Type B pancreatic cell (in vitro differentiated cells): ENCODE measurements at regions not wholly inside any gene's neighbourhood (a gene's known extent, or its start where the extent isn't known, plus 50 kb on each side); places are given as distances from the start of the nearest gene placed in this dataset.
A peak's percentile ranks its signal among the peaks of the same experiment; 100 is the strongest.

Experiments used
- DNase-seq: peaks from one replicate; pipeline ENCODE4 v3.0.0; 2021; ENCODE audit warnings: mixed read lengths; ENCODE audit not compliant: unreplicated experiment; ENCODE audit errors: extremely low spot score
- H3K27ac Mint-ChIP-seq: 2 replicates; pipeline ENCODE4 v1.8.0; 2021; ENCODE audit warnings: mild to moderate bottlenecking, mixed read lengths
- H3K27me3 Mint-ChIP-seq: 2 replicates; pipeline ENCODE4 v1.8.0; 2021; ENCODE audit warnings: mixed read lengths
- H3K36me3 Mint-ChIP-seq: 2 replicates; pipeline ENCODE4 v1.8.0; 2021; ENCODE audit warnings: mixed read lengths
- H3K4me1 Mint-ChIP-seq: one replicate; pipeline ENCODE4 v1.8.0; 2021; ENCODE audit warnings: mixed read lengths; ENCODE audit not compliant: unreplicated experiment
- H3K4me3 Mint-ChIP-seq: 2 replicates; pipeline ENCODE4 v1.8.0; 2021; ENCODE audit warnings: mild to moderate bottlenecking, mixed read lengths
- H3K9me3 Mint-ChIP-seq: 2 replicates; pipeline ENCODE4 v1.8.0; 2021; ENCODE audit warnings: mixed read lengths
- TF ChIP-seq, protein P1 (sequence below): fragments of 200-600 bp; sonication (generic); conservative IDR thresholded peaks from 2 replicates; pipeline ENCODE4 v1.5.0; 2021; ENCODE audit warnings: antibody characterized with exemption, mild to moderate bottlenecking

DNA sequence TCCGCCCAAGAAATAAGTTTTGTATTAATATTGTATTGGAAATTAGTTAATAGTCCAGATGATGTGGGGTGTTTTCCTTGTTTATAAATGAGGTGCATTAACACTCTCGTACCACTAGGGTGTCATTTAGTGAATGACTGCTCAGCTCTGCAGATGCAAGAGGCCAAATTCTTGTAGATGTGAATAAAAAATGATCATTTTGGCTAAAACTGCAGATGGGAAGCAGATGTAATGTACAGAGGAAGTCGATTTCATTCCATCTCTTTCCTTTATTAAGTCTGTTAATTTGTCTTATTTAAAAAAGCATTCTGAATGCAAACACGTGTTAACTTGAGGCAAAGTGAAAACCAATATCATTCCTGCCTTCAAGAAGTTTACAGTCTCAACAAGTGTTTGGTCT, 108.1 kb downstream of the DHX15 start:
- Mint-ChIP-seq H3K36me3 (no peaks in the 10 kb centered on the region), H3K9me3 (no peaks in the 10 kb centered on the region), H3K27me3 (peaks cover 45% of the 10 kb centered on the region), H3K4me1 (peaks cover 7% of the 10 kb centered on the region), H3K4me3 (no peak overlapping the region), H3K27ac (no peak overlapping the region)
- TF ChIP-seq, protein P1, sequence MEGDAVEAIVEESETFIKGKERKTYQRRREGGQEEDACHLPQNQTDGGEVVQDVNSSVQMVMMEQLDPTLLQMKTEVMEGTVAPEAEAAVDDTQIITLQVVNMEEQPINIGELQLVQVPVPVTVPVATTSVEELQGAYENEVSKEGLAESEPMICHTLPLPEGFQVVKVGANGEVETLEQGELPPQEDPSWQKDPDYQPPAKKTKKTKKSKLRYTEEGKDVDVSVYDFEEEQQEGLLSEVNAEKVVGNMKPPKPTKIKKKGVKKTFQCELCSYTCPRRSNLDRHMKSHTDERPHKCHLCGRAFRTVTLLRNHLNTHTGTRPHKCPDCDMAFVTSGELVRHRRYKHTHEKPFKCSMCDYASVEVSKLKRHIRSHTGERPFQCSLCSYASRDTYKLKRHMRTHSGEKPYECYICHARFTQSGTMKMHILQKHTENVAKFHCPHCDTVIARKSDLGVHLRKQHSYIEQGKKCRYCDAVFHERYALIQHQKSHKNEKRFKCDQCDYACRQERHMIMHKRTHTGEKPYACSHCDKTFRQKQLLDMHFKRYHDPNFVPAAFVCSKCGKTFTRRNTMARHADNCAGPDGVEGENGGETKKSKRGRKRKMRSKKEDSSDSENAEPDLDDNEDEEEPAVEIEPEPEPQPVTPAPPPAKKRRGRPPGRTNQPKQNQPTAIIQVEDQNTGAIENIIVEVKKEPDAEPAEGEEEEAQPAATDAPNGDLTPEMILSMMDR, result peak; percentile 81
- no peak for DNase-seq

DNA sequence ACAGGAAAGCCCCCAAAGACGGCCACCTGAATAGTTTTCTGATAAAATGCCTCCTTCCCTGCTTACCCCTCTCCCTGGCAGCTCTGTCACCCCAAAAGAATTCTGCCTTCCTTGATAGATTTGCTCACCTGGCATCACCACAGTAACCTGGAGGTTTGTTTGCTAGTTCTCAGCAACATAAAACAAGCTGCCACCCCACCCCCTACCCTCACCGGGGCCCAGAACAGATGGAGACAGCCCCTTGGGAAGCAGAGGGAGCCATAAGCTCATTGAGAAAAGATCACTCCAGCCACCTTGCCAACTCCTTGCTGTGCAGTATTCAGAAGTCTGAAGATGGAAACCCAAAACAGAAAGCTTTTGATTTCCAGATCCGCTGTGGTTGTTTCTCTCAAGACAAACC, 108.6 kb downstream of the DHX15 start:
- no peak overlapping the region for H3K27ac Mint-ChIP-seq
- H3K9me3 Mint-ChIP-seq, result no peaks in the 10 kb centered on the region
- peaks cover 44% of the 10 kb centered on the region for H3K27me3 Mint-ChIP-seq
- peaks cover 9% of the 10 kb centered on the region for H3K4me1 Mint-ChIP-seq
- TF ChIP-seq, protein P1, result no peak
- H3K36me3 Mint-ChIP-seq, result no peaks in the 10 kb centered on the region
- no peak overlapping the region for H3K4me3 Mint-ChIP-seq
- DNase-seq, result no peak

DNA sequence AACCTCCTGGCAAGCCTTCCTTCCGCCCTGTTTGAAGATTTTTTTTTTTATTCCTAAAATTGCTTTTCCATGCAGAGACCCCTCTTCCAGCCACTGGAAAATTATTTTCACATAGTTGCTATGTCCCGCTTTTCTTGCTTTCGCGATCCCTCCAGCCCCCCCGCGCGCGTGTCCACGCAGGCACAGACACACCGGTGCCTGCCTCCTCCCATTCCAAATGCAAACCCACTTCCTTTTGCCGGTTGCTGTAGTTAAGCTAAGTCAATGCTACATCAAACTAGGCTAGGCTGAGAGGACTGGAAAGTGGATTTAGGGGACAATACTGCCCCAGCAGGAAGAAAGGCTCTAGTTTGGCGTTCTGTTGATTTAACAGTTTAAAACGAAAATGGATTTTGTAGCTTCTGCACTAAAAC, 111.0 kb downstream of the DHX15 start:
- peaks cover 60% of the 10 kb centered on the region for H3K27me3 Mint-ChIP-seq
- H3K9me3 Mint-ChIP-seq, result no peaks in the 10 kb centered on the region
- no peaks in the 10 kb centered on the region for H3K36me3 Mint-ChIP-seq
- TF ChIP-seq, protein P1, result peak; percentile 41
- peaks cover 25% of the 10 kb centered on the region for H3K4me1 Mint-ChIP-seq
- no peak for DNase-seq
- H3K27ac Mint-ChIP-seq, result peak overlapping the region; percentile 93
- peak overlapping the region; percentile 98 for H3K4me3 Mint-ChIP-seq

DNA sequence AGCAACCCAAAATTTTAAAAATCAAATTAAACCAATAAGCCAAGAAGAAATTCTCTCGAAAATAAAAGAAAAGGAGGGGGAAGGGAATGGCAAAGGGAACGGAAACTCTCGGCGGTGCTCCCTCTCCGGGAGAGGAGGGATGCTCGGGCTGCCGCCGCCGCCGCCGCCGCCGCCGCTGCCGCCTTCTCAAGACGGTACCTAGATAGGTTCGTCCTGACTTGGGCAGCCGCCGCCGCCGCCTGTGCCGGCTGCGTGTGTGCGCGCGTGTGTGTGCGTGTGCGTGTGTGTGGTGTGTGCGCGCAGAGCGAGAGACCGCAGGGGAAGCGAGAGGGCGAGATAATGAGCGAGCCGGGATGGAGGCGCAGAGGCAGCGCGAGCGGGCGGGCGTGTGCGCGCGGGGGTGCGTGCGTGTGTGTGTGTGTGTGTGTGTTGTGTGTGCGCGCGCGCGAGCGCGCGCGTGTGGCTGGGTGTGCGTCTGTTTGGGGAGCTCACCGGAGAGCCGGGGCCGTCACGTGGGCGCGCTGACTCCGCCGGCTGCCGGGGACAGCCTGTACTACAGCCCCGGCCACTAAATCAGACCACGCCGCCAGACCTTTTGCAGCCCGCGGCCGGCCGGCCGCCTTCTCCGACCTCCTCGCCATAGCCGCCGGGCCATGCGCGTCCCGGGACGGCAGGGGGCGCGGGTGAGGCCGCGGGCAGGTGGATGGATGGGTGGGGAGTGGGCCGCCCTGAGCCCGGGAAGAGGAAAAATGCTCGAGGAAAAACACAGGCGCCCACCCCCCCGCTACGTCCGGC, 111.6 kb downstream of the DHX15 start:
- DNase-seq, result peak; percentile 90
- H3K4me3 Mint-ChIP-seq, result peak overlapping the region; percentile 98
- no peaks in the 10 kb centered on the region for H3K9me3 Mint-ChIP-seq
- TF ChIP-seq, protein P1, result peak; percentile 86
- peaks cover 30% of the 10 kb centered on the region for H3K4me1 Mint-ChIP-seq
- H3K27ac Mint-ChIP-seq, result peak overlapping the region; percentile 93
- H3K27me3 Mint-ChIP-seq, result peaks cover 60% of the 10 kb centered on the region
- H3K36me3 Mint-ChIP-seq, result no peaks in the 10 kb centered on the region

DNA sequence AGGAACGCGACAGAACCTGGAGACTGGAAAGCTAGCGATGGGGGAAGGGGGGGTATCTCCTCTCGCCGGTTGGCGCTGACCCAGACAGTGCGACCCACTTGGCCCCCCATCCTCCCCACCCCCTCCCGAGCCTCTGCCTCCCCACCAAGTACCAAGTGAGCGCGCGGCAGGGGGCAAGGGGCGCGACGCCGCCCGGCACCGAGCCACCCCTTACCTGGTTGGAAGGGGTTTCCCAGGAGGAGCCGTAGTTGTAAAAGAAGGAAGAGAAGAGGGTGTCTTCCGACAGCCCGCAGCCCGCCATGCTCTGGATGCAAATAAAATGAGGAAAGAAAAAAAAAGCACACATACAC, 112.2 kb downstream of the DHX15 start:
- no peaks in the 10 kb centered on the region for H3K36me3 Mint-ChIP-seq
- peak overlapping the region; percentile 93 for H3K27ac Mint-ChIP-seq
- H3K9me3 Mint-ChIP-seq, result no peaks in the 10 kb centered on the region
- peaks cover 60% of the 10 kb centered on the region for H3K27me3 Mint-ChIP-seq
- H3K4me1 Mint-ChIP-seq, result peaks cover 30% of the 10 kb centered on the region
- TF ChIP-seq, protein P1, result no peak
- H3K4me3 Mint-ChIP-seq, result peak overlapping the region; percentile 98
- no peak for DNase-seq
